ENCODE measurements at regions not wholly inside any gene's neighbourhood (a gene's known extent, or its start where the extent isn't known, plus 50 kb on each side); places are given as distances from the start of the nearest gene placed in this dataset.

GRCh38 chr10:75332081-75332480, 69.5 kb downstream of the ZNF503 start:
- TF ChIP-seq ATF6 (CRISPR knock-in tag; conservative IDR thresholded peaks at IDR 0.05) = no peak
- no peak for TF ChIP-seq NFE2L1 (CRISPR knock-in tag; IDR thresholded peaks at IDR 0.05; ENCODE audit: borderline replicate concordance)
- TF ChIP-seq ARHGAP35 (CRISPR knock-in tag; IDR thresholded peaks at IDR 0.05; ENCODE audit: borderline replicate concordance) = no peak
- no peak for TF ChIP-seq SRF (IDR thresholded peaks at IDR 0.05; ENCODE audit: low read depth, low read length)
- no peak for TF ChIP-seq CTCF (CRISPR knock-in tag; IDR thresholded peaks at IDR 0.05)
- TF ChIP-seq JUNB (CRISPR knock-in tag; IDR thresholded peaks at IDR 0.05; ENCODE audit: borderline replicate concordance) = no peak
- no peak for TF ChIP-seq NR2C2 (CRISPR knock-in tag; IDR thresholded peaks at IDR 0.05; ENCODE audit: borderline replicate concordance)
- no peak for TF ChIP-seq EZH2 (conservative IDR thresholded peaks at IDR 0.05; ENCODE audit: low read depth, low read length)
- no peak for TF ChIP-seq RBFOX2 (IDR thresholded peaks at IDR 0.05; ENCODE audit: low read depth, low read length)
- no peak for TF ChIP-seq GABPB1 (CRISPR knock-in tag; IDR thresholded peaks at IDR 0.05)
- no peak for TF ChIP-seq FUBP1 (CRISPR knock-in tag; IDR thresholded peaks at IDR 0.05; ENCODE audit: borderline replicate concordance)
- TF ChIP-seq EP300 (IDR thresholded peaks at IDR 0.05; ENCODE audit: low read depth in 2 of 2, low read length in 2 of 2) = no peak
- no peak for TF ChIP-seq EP300 (CRISPR knock-in tag; IDR thresholded peaks at IDR 0.05; ENCODE audit: borderline replicate concordance)
- TF ChIP-seq DNMT1 (CRISPR knock-in tag; IDR thresholded peaks at IDR 0.05) = no peak

Data from HepG2 (cell line).